Testis (tissue), 2 donors: ENCODE measurements at regions not wholly inside any gene's neighbourhood (a gene's known extent, or its start where the extent isn't known, plus 50 kb on each side); places are given as distances from the start of the nearest gene placed in this dataset.

Experiments used
- POLR2A ChIP-seq: fragments of 450-650 bp; IDR thresholded peaks from one replicate; pipeline ENCODE4 v1.6.1; 2017; ENCODE audit warnings: antibody characterized with exemption, mild to moderate bottlenecking, moderate library complexity
- TF ChIP-seq, protein P1 (sequence below), 3 experiments: fragments of 450-650 bp in 2 of 3; fragments of 200-600 bp in 1 of 3; sonication (generic) in 1 of 3; IDR thresholded peaks; one replicate each; pipeline ENCODE4 v1.5.1; 2016 to 2019; ENCODE audit warnings: antibody characterized with exemption in 3 of 3, mild to moderate bottlenecking in 2 of 3, moderate library complexity in 1 of 3

DNA sequence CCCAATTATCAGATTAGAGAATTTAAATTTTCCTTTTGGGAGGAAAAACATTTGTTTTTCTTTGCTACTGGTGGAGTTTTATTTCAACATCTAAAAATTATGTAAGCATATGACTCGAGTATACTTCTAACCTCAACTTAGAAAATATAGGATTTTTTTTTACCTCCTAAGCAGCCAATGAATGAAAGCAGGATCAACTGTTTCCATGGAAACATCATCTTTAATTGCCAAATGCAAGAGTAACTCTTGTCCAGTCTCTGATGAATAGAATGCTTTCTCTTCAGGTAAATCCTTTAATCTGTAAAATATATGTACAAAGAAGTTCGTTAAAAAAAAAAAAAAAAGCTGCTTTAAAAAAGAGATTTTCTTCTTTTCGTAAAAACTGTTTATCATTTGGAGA, 93.6 kb downstream of the CNTN3 start:
- TF ChIP-seq, protein P1, sequence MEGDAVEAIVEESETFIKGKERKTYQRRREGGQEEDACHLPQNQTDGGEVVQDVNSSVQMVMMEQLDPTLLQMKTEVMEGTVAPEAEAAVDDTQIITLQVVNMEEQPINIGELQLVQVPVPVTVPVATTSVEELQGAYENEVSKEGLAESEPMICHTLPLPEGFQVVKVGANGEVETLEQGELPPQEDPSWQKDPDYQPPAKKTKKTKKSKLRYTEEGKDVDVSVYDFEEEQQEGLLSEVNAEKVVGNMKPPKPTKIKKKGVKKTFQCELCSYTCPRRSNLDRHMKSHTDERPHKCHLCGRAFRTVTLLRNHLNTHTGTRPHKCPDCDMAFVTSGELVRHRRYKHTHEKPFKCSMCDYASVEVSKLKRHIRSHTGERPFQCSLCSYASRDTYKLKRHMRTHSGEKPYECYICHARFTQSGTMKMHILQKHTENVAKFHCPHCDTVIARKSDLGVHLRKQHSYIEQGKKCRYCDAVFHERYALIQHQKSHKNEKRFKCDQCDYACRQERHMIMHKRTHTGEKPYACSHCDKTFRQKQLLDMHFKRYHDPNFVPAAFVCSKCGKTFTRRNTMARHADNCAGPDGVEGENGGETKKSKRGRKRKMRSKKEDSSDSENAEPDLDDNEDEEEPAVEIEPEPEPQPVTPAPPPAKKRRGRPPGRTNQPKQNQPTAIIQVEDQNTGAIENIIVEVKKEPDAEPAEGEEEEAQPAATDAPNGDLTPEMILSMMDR (IDR thresholded peaks at IDR 0.05): no peak
- no peak for TF ChIP-seq POLR2A
